GM23338 (cell line): ENCODE measurements at regions not wholly inside any gene's neighbourhood (a gene's known extent, or its start where the extent isn't known, plus 50 kb on each side); places are given as distances from the start of the nearest gene placed in this dataset.

Experiments
- ATAC-seq: fragments of 200-7000 bp; cut with Tn5 transposase; 3 replicates; pipeline ENCODE4 v1.9.1; 2020
- DNase-seq: peaks from one replicate; pipeline ENCODE4 v3.0.0-alpha.2; 2015; ENCODE audit warnings: low spot score
- H2AFZ ChIP-seq: fragments of 200-600 bp; sonication (generic); 2 replicates; pipeline ENCODE4 v1.8.0; 2016; ENCODE audit warnings: antibody characterized with exemption, mild to moderate bottlenecking, moderate library complexity
- H3F3A ChIP-seq: fragments of 200-600 bp; sonication (generic); replicated peaks from 2 replicates; pipeline ENCODE4 v1.8.0; 2017; ENCODE audit warnings: antibody characterized with exemption, mixed run types, low read depth
- H3K27ac ChIP-seq: fragments of 200-600 bp; sonication (generic); 2 replicates; pipeline ENCODE4 v1.6.1; 2016; ENCODE audit warnings: low read depth
- H3K27me3 ChIP-seq: fragments of 200-600 bp; sonication (generic); 2 replicates; pipeline ENCODE4 v1.8.0; 2016; ENCODE audit warnings: mild to moderate bottlenecking, mixed run types, moderate library complexity; ENCODE audit not compliant: insufficient read depth
- H3K36me3 ChIP-seq: fragments of 200-600 bp; sonication (generic); 2 replicates; pipeline ENCODE4 v1.8.0; 2016; ENCODE audit warnings: mild to moderate bottlenecking; ENCODE audit not compliant: insufficient read depth
- H3K4me1 ChIP-seq: fragments of 200-600 bp; sonication (generic); 2 replicates; pipeline ENCODE4 v1.8.0; 2016; ENCODE audit warnings: mild to moderate bottlenecking, moderate library complexity; ENCODE audit not compliant: insufficient read depth
- H3K4me2 ChIP-seq: fragments of 200-600 bp; sonication (generic); 2 replicates; pipeline ENCODE4 v1.7.1; 2017; ENCODE audit warnings: mixed run types
- H3K4me3 ChIP-seq: fragments of 200-600 bp; sonication (generic); 2 replicates; pipeline ENCODE4 v1.6.1; 2016; ENCODE audit warnings: mixed run types
- H3K79me2 ChIP-seq: fragments of 200-600 bp; sonication (generic); replicated peaks from 2 replicates; pipeline ENCODE4 v1.8.0; 2017; ENCODE audit warnings: mild to moderate bottlenecking; ENCODE audit not compliant: insufficient read depth
- H3K9me2 ChIP-seq: fragments of 200-600 bp; sonication (generic); 2 replicates; pipeline ENCODE4 v1.8.0; 2017; ENCODE audit not compliant: insufficient read depth
- H4K20me1 ChIP-seq: fragments of 200-600 bp; sonication (generic); replicated peaks from 2 replicates; pipeline ENCODE4 v1.8.0; 2017; ENCODE audit warnings: mild to moderate bottlenecking; ENCODE audit not compliant: insufficient read depth
- H3K27ac Mint-ChIP-seq: 2 replicates; pipeline ENCODE4 v1.8.0; 2020; ENCODE audit warnings: inconsistent platforms, mild to moderate bottlenecking, moderate library complexity, mixed read lengths
- H3K27me3 Mint-ChIP-seq: 3 replicates; pipeline ENCODE4 v1.8.0; 2022; ENCODE audit warnings: low read depth, mild to moderate bottlenecking, moderate library complexity, mixed read lengths, inconsistent platforms; ENCODE audit not compliant: insufficient read depth, poor library complexity
- H3K36me3 Mint-ChIP-seq: 3 replicates; pipeline ENCODE4 v1.8.0; 2021; ENCODE audit warnings: low read depth, mild to moderate bottlenecking, inconsistent platforms, moderate library complexity, mixed read lengths
- H3K4me1 Mint-ChIP-seq: 3 replicates; pipeline ENCODE4 v1.8.0; 2020; ENCODE audit warnings: mild to moderate bottlenecking, inconsistent platforms, mixed read lengths
- H3K4me3 Mint-ChIP-seq: 3 replicates; pipeline ENCODE4 v1.8.0; 2021; ENCODE audit warnings: moderate library complexity, mild to moderate bottlenecking, inconsistent platforms, mixed read lengths
- H3K9me3 Mint-ChIP-seq: 3 replicates; pipeline ENCODE4 v1.8.0; 2020; ENCODE audit warnings: moderate library complexity, mild to moderate bottlenecking, inconsistent platforms, mixed read lengths
- CREB1 ChIP-seq: fragments of 250-450 bp; sonication (Bioruptor Pico); IDR thresholded peaks from 2 replicates; pipeline ENCODE4 v1.5.0; 2020; ENCODE audit warnings: low read depth, mild to moderate bottlenecking, moderate library complexity
- ETS1 ChIP-seq: IDR thresholded peaks from 2 replicates; pipeline ENCODE4 v1.6.1; 2016; ENCODE audit warnings: antibody characterized with exemption
- EZH2phosphoT487 ChIP-seq: fragments of 200-600 bp; sonication (generic); IDR thresholded peaks from one replicate; pipeline ENCODE4 v1.8.1; 2018; ENCODE audit warnings: antibody characterized with exemption; ENCODE audit not compliant: unreplicated experiment
- JUNB ChIP-seq: IDR thresholded peaks from one replicate; pipeline ENCODE4 v1.6.1; 2016; ENCODE audit warnings: antibody characterized with exemption; ENCODE audit not compliant: unreplicated experiment
- NANOG ChIP-seq: IDR thresholded peaks from 2 replicates; pipeline ENCODE4 v1.6.1; 2016; ENCODE audit warnings: antibody characterized with exemption, borderline replicate concordance
- POLR2AphosphoS5 ChIP-seq: IDR thresholded peaks from 2 replicates; pipeline ENCODE4 v1.6.1; 2016; ENCODE audit warnings: antibody characterized with exemption, low read depth
- REST ChIP-seq: IDR thresholded peaks from one replicate; pipeline ENCODE4 v1.6.1; 2018; ENCODE audit warnings: antibody characterized with exemption; ENCODE audit not compliant: unreplicated experiment
- STAT1 ChIP-seq: IDR thresholded peaks from one replicate; pipeline ENCODE4 v1.6.1; 2016; ENCODE audit warnings: antibody characterized with exemption; ENCODE audit not compliant: unreplicated experiment
- ZNF114 ChIP-seq: fragments of 250-450 bp; sonication (Bioruptor Pico); IDR thresholded peaks from 2 replicates; pipeline ENCODE4 v1.5.0; 2020; ENCODE audit warnings: mild to moderate bottlenecking, moderate library complexity
- ZNF331 ChIP-seq: fragments of 250-450 bp; sonication (Bioruptor Pico); IDR thresholded peaks from 2 replicates; pipeline ENCODE4 v1.5.0; 2020; ENCODE audit warnings: low read depth, mild to moderate bottlenecking, moderate library complexity

- TF ChIP-seq ETS1 (no peak), POLR2AphosphoS5 (no peak), EZH2phosphoT487 (no peak), STAT1 (no peak), NANOG (no peak), REST (no peak), JUNB (no peak), ZNF331 (CRISPR knock-in tag) (no peak), ZNF114 (no peak)
Measured at GRCh38 chr12:58528271-58528670, 392.0 kb downstream of the LRIG3 start (continued).

- Mint-ChIP-seq H3K9me3 (no peaks in the 10 kb centered on the region), H3K4me3 (no peak overlapping the region), H3K27me3 (no peaks in the 10 kb centered on the region), H3K4me1 (no peaks in the 10 kb centered on the region), H3K36me3 (no peaks in the 10 kb centered on the region), H3K27ac (no peak overlapping the region)
- no peak for ATAC-seq
- no peaks in the 10 kb centered on the region for H3K36me3 ChIP-seq
- no peaks in the 10 kb centered on the region for H3K4me1 ChIP-seq
- TF ChIP-seq ZNF331 (CRISPR knock-in tag), result no peak
- TF ChIP-seq REST, result no peak
- no peak for TF ChIP-seq CREB1 (CRISPR knock-in tag)
- no peak overlapping the region for H2AFZ ChIP-seq
- no peak overlapping the region for H3K4me3 ChIP-seq
- no peaks in the 10 kb centered on the region for H3K27me3 ChIP-seq
- no peak for DNase-seq
- no peaks in the 10 kb centered on the region for H4K20me1 ChIP-seq
- H3K79me2 ChIP-seq, result no peaks in the 10 kb centered on the region
- no peak overlapping the region for H3K4me2 ChIP-seq
- peaks cover 9% of the 10 kb centered on the region for H3K9me2 ChIP-seq
- no peaks in the 10 kb centered on the region for H3F3A ChIP-seq
- no peak overlapping the region for H3K27ac ChIP-seq
Measured at GRCh38 chr12:58529114-58529665, 391.1 kb downstream of the LRIG3 start.
